GM23338 (cell line): ENCODE measurements at regions not wholly inside any gene's neighbourhood (a gene's known extent, or its start where the extent isn't known, plus 50 kb on each side); places are given as distances from the start of the nearest gene placed in this dataset.

Source experiments
- ATAC-seq: fragments of 200-7000 bp; cut with Tn5 transposase; 3 replicates; pipeline ENCODE4 v1.9.1; 2020
- DNase-seq: peaks from one replicate; pipeline ENCODE4 v3.0.0-alpha.2; 2015; ENCODE audit warnings: low spot score
- H2AFZ ChIP-seq: fragments of 200-600 bp; sonication (generic); 2 replicates; pipeline ENCODE4 v1.8.0; 2016; ENCODE audit warnings: antibody characterized with exemption, mild to moderate bottlenecking, moderate library complexity
- H3F3A ChIP-seq: fragments of 200-600 bp; sonication (generic); replicated peaks from 2 replicates; pipeline ENCODE4 v1.8.0; 2017; ENCODE audit warnings: antibody characterized with exemption, mixed run types, low read depth
- H3K27ac ChIP-seq: fragments of 200-600 bp; sonication (generic); 2 replicates; pipeline ENCODE4 v1.6.1; 2016; ENCODE audit warnings: low read depth
- H3K27me3 ChIP-seq: fragments of 200-600 bp; sonication (generic); 2 replicates; pipeline ENCODE4 v1.8.0; 2016; ENCODE audit warnings: mild to moderate bottlenecking, mixed run types, moderate library complexity; ENCODE audit not compliant: insufficient read depth
- H3K36me3 ChIP-seq: fragments of 200-600 bp; sonication (generic); 2 replicates; pipeline ENCODE4 v1.8.0; 2016; ENCODE audit warnings: mild to moderate bottlenecking; ENCODE audit not compliant: insufficient read depth
- H3K4me1 ChIP-seq: fragments of 200-600 bp; sonication (generic); 2 replicates; pipeline ENCODE4 v1.8.0; 2016; ENCODE audit warnings: mild to moderate bottlenecking, moderate library complexity; ENCODE audit not compliant: insufficient read depth
- H3K4me2 ChIP-seq: fragments of 200-600 bp; sonication (generic); 2 replicates; pipeline ENCODE4 v1.7.1; 2017; ENCODE audit warnings: mixed run types
- H3K4me3 ChIP-seq: fragments of 200-600 bp; sonication (generic); 2 replicates; pipeline ENCODE4 v1.6.1; 2016; ENCODE audit warnings: mixed run types
- H3K79me2 ChIP-seq: fragments of 200-600 bp; sonication (generic); replicated peaks from 2 replicates; pipeline ENCODE4 v1.8.0; 2017; ENCODE audit warnings: mild to moderate bottlenecking; ENCODE audit not compliant: insufficient read depth
- H3K9me2 ChIP-seq: fragments of 200-600 bp; sonication (generic); 2 replicates; pipeline ENCODE4 v1.8.0; 2017; ENCODE audit not compliant: insufficient read depth
- H4K20me1 ChIP-seq: fragments of 200-600 bp; sonication (generic); replicated peaks from 2 replicates; pipeline ENCODE4 v1.8.0; 2017; ENCODE audit warnings: mild to moderate bottlenecking; ENCODE audit not compliant: insufficient read depth
- H3K27ac Mint-ChIP-seq: 2 replicates; pipeline ENCODE4 v1.8.0; 2020; ENCODE audit warnings: inconsistent platforms, mild to moderate bottlenecking, moderate library complexity, mixed read lengths
- H3K27me3 Mint-ChIP-seq: 3 replicates; pipeline ENCODE4 v1.8.0; 2022; ENCODE audit warnings: low read depth, mild to moderate bottlenecking, moderate library complexity, mixed read lengths, inconsistent platforms; ENCODE audit not compliant: insufficient read depth, poor library complexity
- H3K36me3 Mint-ChIP-seq: 3 replicates; pipeline ENCODE4 v1.8.0; 2021; ENCODE audit warnings: low read depth, mild to moderate bottlenecking, inconsistent platforms, moderate library complexity, mixed read lengths
- H3K4me1 Mint-ChIP-seq: 3 replicates; pipeline ENCODE4 v1.8.0; 2020; ENCODE audit warnings: mild to moderate bottlenecking, inconsistent platforms, mixed read lengths
- H3K4me3 Mint-ChIP-seq: 3 replicates; pipeline ENCODE4 v1.8.0; 2021; ENCODE audit warnings: moderate library complexity, mild to moderate bottlenecking, inconsistent platforms, mixed read lengths
- H3K9me3 Mint-ChIP-seq: 3 replicates; pipeline ENCODE4 v1.8.0; 2020; ENCODE audit warnings: moderate library complexity, mild to moderate bottlenecking, inconsistent platforms, mixed read lengths
- CREB1 ChIP-seq: fragments of 250-450 bp; sonication (Bioruptor Pico); IDR thresholded peaks from 2 replicates; pipeline ENCODE4 v1.5.0; 2020; ENCODE audit warnings: low read depth, mild to moderate bottlenecking, moderate library complexity
- EZH2 ChIP-seq: fragments of 200-600 bp; sonication (generic); IDR thresholded peaks from one replicate; pipeline ENCODE4 v1.8.0; 2017; ENCODE audit warnings: antibody characterized with exemption, mild to moderate bottlenecking, low read depth; ENCODE audit not compliant: unreplicated experiment
- EZH2phosphoT487 ChIP-seq: fragments of 200-600 bp; sonication (generic); IDR thresholded peaks from one replicate; pipeline ENCODE4 v1.8.1; 2018; ENCODE audit warnings: antibody characterized with exemption; ENCODE audit not compliant: unreplicated experiment
- NANOG ChIP-seq: IDR thresholded peaks from 2 replicates; pipeline ENCODE4 v1.6.1; 2016; ENCODE audit warnings: antibody characterized with exemption, borderline replicate concordance
- POLR2AphosphoS5 ChIP-seq: IDR thresholded peaks from 2 replicates; pipeline ENCODE4 v1.6.1; 2016; ENCODE audit warnings: antibody characterized with exemption, low read depth

GRCh38 chr5:133750856-133751255 is 138.5 kb upstream of the FSTL4 start:
- no peaks in the 10 kb centered on the region for H3K27me3 ChIP-seq
- no peaks in the 10 kb centered on the region for H3K4me1 Mint-ChIP-seq

GRCh38 chr5:133750356-133750755 is 138.0 kb upstream of the FSTL4 start:
- no peak overlapping the region for H3K4me3 ChIP-seq
- no peak overlapping the region for H3K4me2 ChIP-seq
- TF ChIP-seq EZH2phosphoT487, result no peak
- no peak for TF ChIP-seq POLR2AphosphoS5
- H3F3A ChIP-seq, result no peaks in the 10 kb centered on the region
- no peaks in the 10 kb centered on the region for H3K36me3 ChIP-seq
- DNase-seq (no peak), ATAC-seq (no peak)
- no peaks in the 10 kb centered on the region for H3K4me1 ChIP-seq
- H3K9me3 Mint-ChIP-seq, result peaks cover 2% of the 10 kb centered on the region; the same call in 2 of the 3 replicates
- H3K27me3 Mint-ChIP-seq, result peaks cover 11% of the 10 kb centered on the region
- H3K36me3 Mint-ChIP-seq, result no peaks in the 10 kb centered on the region
- H3K27me3 ChIP-seq, result no peaks in the 10 kb centered on the region
- H3K27ac ChIP-seq, result no peak overlapping the region
- H3K9me2 ChIP-seq, result peaks cover 6% of the 10 kb centered on the region; the same call in 1 of the 2 replicates
- no peaks in the 10 kb centered on the region for H4K20me1 ChIP-seq
- no peak overlapping the region for H3K27ac Mint-ChIP-seq
- H2AFZ ChIP-seq, result no peak overlapping the region
- no peaks in the 10 kb centered on the region for H3K4me1 Mint-ChIP-seq
- H3K79me2 ChIP-seq, result no peaks in the 10 kb centered on the region
- H3K4me3 Mint-ChIP-seq, result no peak overlapping the region

More at GRCh38 chr5:133750856-133751255, 138.5 kb upstream of the FSTL4 start:
- no peak for DNase-seq
- Mint-ChIP-seq H3K27ac (no peak overlapping the region), H3K9me3 (peaks cover 2% of the 10 kb centered on the region; the same call in 2 of the 3 replicates), H3K36me3 (no peaks in the 10 kb centered on the region), H3K4me3 (no peak overlapping the region), H3K27me3 (peaks cover 11% of the 10 kb centered on the region)
- Histone ChIP-seq H3F3A (no peaks in the 10 kb centered on the region), H2AFZ (no peak overlapping the region), H3K4me1 (no peaks in the 10 kb centered on the region), H3K9me2 (peaks cover 6% of the 10 kb centered on the region; the same call in 1 of the 2 replicates), H3K36me3 (no peaks in the 10 kb centered on the region), H3K4me2 (no peak overlapping the region), H4K20me1 (no peaks in the 10 kb centered on the region), H3K27ac (no peak overlapping the region), H3K79me2 (no peaks in the 10 kb centered on the region), H3K4me3 (no peak overlapping the region)
- ATAC-seq, result no peak
- TF ChIP-seq NANOG, result no peak
- no peak for TF ChIP-seq EZH2
- no peak for TF ChIP-seq POLR2AphosphoS5

GRCh38 chr5:133749331-133749985 is 137.1 kb upstream of the FSTL4 start:
- no peak overlapping the region for H3K4me2 ChIP-seq
- H3K9me3 Mint-ChIP-seq, result peaks cover 2% of the 10 kb centered on the region; the same call in 1 of the 3 replicates
- no peak for DNase-seq
- peaks cover 5% of the 10 kb centered on the region for H3K27me3 Mint-ChIP-seq
- no peak overlapping the region for H3K27ac ChIP-seq
- no peaks in the 10 kb centered on the region for H3K4me1 ChIP-seq
- H4K20me1 ChIP-seq, result no peaks in the 10 kb centered on the region
- H2AFZ ChIP-seq, result no peak overlapping the region
- no peak overlapping the region for H3K4me3 Mint-ChIP-seq
- ATAC-seq, result no peak
- TF ChIP-seq EZH2, result no peak
- no peak for TF ChIP-seq NANOG
- TF ChIP-seq CREB1 (CRISPR knock-in tag), result no peak
- no peak for TF ChIP-seq EZH2phosphoT487
- no peaks in the 10 kb centered on the region for H3K9me2 ChIP-seq
- H3K36me3 ChIP-seq, result no peaks in the 10 kb centered on the region
- H3K4me1 Mint-ChIP-seq, result no peaks in the 10 kb centered on the region
- H3K27ac Mint-ChIP-seq, result no peak overlapping the region
- no peaks in the 10 kb centered on the region for H3F3A ChIP-seq
- no peaks in the 10 kb centered on the region for H3K27me3 ChIP-seq
- no peak overlapping the region for H3K4me3 ChIP-seq
- no peaks in the 10 kb centered on the region for H3K79me2 ChIP-seq
- H3K36me3 Mint-ChIP-seq, result no peaks in the 10 kb centered on the region
